HepG2 (cell line): ENCODE measurements at regions not wholly inside any gene's neighbourhood (a gene's known extent, or its start where the extent isn't known, plus 50 kb on each side); places are given as distances from the start of the nearest gene placed in this dataset.
"Not testable (repeated sequence)": the region's sequence is repeated elsewhere in the genome, so short reads cannot be mapped to it uniquely, and the experiment has no call there.

Experiments
- MTA3 ChIP-seq: sonication (generic); formaldehyde crosslinking; IDR thresholded peaks from 2 replicates; pipeline ENCODE4 v1.4.0; 2020; ENCODE audit warnings: missing genetic modification reagents
- ZNF138 ChIP-seq: sonication (generic); formaldehyde crosslinking; IDR thresholded peaks from 2 replicates; pipeline ENCODE4 v1.5.0; 2020; ENCODE audit warnings: mild to moderate bottlenecking, low read depth, missing genetic modification reagents
- TF ChIP-seq, protein P1 (sequence below): sonication (generic); formaldehyde crosslinking; IDR thresholded peaks from 2 replicates; pipeline ENCODE4 v1.4.0; 2020; ENCODE audit warnings: mild to moderate bottlenecking, missing genetic modification reagents
- TF ChIP-seq, protein P2 (sequence below): sonication (generic); formaldehyde crosslinking; IDR thresholded peaks from 2 replicates; pipeline ENCODE4 v1.9.0; 2021; ENCODE audit warnings: missing genetic modification reagents, borderline replicate concordance

DNA sequence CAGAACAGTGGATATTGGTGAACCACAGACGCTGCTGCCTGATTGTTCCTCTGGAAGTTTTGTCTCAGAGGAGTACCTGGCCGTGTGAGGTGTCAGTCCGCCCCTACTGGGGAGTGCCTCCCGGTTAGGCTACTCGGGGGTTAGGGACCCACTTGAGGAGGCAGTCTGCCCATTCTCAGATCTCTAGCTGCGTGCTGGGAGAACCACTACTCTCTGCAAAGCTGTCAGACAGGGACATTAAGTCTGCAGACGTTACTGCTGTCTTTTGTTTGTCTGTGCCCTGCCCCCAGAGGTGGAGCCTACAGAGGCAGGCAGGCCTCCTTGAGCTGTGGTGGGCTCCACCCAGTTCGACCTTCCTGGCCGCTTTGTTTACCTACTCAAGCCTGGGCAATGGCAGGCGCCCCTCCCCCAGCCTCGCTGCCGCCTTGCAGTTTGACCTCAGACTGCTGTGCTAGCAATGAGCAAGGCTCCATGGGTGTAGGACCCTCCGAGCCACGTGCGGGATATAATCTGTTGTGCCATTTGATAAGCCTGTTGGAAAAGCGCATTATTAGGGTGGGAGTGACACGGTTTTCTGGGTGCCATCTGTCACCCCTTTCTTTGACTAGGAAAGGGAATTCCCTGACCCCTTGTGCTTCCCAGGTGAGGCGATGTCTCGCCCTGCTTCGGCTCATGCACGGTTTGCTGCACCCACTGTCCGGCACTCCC is 65.1 kb upstream of the ZNF717 start:
- not testable (repeated sequence) for TF ChIP-seq ZNF138, MTA3 (CRISPR knock-in tag)
- TF ChIP-seq, protein P1, sequence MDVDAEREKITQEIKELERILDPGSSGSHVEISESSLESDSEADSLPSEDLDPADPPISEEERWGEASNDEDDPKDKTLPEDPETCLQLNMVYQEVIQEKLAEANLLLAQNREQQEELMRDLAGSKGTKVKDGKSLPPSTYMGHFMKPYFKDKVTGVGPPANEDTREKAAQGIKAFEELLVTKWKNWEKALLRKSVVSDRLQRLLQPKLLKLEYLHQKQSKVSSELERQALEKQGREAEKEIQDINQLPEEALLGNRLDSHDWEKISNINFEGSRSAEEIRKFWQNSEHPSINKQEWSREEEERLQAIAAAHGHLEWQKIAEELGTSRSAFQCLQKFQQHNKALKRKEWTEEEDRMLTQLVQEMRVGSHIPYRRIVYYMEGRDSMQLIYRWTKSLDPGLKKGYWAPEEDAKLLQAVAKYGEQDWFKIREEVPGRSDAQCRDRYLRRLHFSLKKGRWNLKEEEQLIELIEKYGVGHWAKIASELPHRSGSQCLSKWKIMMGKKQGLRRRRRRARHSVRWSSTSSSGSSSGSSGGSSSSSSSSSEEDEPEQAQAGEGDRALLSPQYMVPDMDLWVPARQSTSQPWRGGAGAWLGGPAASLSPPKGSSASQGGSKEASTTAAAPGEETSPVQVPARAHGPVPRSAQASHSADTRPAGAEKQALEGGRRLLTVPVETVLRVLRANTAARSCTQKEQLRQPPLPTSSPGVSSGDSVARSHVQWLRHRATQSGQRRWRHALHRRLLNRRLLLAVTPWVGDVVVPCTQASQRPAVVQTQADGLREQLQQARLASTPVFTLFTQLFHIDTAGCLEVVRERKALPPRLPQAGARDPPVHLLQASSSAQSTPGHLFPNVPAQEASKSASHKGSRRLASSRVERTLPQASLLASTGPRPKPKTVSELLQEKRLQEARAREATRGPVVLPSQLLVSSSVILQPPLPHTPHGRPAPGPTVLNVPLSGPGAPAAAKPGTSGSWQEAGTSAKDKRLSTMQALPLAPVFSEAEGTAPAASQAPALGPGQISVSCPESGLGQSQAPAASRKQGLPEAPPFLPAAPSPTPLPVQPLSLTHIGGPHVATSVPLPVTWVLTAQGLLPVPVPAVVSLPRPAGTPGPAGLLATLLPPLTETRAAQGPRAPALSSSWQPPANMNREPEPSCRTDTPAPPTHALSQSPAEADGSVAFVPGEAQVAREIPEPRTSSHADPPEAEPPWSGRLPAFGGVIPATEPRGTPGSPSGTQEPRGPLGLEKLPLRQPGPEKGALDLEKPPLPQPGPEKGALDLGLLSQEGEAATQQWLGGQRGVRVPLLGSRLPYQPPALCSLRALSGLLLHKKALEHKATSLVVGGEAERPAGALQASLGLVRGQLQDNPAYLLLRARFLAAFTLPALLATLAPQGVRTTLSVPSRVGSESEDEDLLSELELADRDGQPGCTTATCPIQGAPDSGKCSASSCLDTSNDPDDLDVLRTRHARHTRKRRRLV (CRISPR knock-in tag) = not testable (repeated sequence)
- TF ChIP-seq, protein P2, sequence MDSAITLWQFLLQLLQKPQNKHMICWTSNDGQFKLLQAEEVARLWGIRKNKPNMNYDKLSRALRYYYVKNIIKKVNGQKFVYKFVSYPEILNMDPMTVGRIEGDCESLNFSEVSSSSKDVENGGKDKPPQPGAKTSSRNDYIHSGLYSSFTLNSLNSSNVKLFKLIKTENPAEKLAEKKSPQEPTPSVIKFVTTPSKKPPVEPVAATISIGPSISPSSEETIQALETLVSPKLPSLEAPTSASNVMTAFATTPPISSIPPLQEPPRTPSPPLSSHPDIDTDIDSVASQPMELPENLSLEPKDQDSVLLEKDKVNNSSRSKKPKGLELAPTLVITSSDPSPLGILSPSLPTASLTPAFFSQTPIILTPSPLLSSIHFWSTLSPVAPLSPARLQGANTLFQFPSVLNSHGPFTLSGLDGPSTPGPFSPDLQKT (CRISPR knock-in tag) = not testable (repeated sequence)
